ENCODE measurements at regions not wholly inside any gene's neighbourhood (a gene's known extent, or its start where the extent isn't known, plus 50 kb on each side); places are given as distances from the start of the nearest gene placed in this dataset.

DNA sequence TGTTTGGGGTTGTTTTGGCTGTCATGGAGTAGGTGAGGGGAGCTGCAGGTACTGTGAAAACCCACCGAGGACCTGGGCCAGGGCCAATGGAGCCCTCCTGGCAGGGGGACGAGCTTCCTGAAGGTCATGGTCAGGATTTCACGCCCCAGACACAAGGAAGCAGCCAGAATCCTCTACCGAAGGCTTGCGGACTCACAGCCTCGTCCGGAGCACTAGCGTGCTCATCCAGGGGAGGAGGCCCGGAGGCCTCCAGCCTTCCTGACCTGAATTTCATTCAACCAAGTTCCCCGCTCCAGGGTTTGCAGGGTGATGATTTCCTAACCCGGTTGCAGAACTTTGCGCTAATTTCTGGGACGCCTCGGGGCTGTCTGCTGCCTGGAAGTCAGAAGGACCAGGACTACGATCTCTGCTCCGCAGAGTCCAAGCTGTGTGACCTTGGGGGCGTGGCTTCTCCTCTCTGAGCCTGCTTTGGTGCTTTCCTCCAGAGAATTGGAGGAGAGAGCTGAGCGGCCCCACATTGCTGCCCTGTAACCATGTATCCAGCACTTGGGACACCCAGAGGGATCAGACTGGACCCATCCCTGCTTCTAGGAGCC, 56.2 kb upstream of the ADRA2C start:
- Histone ChIP-seq H3K9me3 (ENCODE audit: control insufficient read depth, low read length) (no peaks in the 10 kb centered on the region), H3K4me1 (ENCODE audit: control insufficient read depth, insufficient read depth, low read length) (no peaks in the 10 kb centered on the region), H3K9ac (ENCODE audit: low read length) (no peak overlapping the region), H3K36me3 (ENCODE audit: control insufficient read depth, insufficient read depth, low read length, severe bottlenecking) (no peaks in the 10 kb centered on the region), H3K4me3 (ENCODE audit: low read length) (no peak overlapping the region), H3K27me3 (replicated peaks; ENCODE audit: control insufficient read depth, insufficient read depth, low read length) (peaks cover 30% of the 10 kb centered on the region)
- DNase-seq (ENCODE audit: low read depth) = no peak

DNA sequence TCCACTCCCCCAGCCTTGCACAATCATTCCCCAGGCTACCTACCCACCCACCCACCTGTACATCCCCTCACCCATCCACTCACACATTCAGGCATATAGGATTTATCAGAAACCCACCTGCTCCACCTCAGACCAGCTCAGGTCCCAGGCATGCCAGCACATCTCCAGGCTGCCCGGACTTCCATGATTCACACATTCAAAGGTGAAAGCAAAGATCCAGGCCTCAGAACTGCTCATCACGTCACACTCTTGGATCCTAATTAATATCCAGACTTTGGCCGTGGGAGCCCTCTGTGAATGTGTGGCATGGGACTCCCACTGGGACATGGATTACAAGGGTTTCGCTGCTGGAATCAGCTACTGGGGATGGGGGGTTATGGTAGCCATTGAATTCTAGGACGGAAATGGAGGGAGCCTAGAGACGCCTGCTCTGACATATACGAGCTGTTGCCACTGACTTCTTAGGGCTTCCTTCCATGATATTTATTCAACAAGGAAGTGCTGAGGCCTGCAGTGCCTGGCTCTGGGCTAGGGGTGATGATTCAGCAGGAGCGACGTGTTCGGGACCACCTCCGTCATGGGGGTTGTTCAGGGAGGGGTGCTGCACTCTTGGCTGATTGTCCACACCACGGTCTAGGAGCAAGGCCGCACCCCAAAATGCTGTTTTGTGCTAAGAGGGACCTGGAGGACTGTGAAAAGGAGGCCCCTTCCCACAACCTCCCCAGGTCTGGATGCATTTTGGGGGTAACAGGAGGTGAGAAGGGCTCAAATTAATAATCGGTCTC, 56.9 kb upstream of the ADRA2C start:
- Histone ChIP-seq H3K9me3 (ENCODE audit: control insufficient read depth, low read length) (no peaks in the 10 kb centered on the region), H3K4me3 (ENCODE audit: low read length) (no peak overlapping the region), H3K9ac (ENCODE audit: low read length) (no peak overlapping the region), H3K4me1 (ENCODE audit: control insufficient read depth, insufficient read depth, low read length) (no peaks in the 10 kb centered on the region), H3K27me3 (replicated peaks; ENCODE audit: control insufficient read depth, insufficient read depth, low read length) (peaks cover 34% of the 10 kb centered on the region), H3K36me3 (ENCODE audit: control insufficient read depth, insufficient read depth, low read length, severe bottlenecking) (no peaks in the 10 kb centered on the region)
- DNase-seq (ENCODE audit: low read depth) = no peak

DNA sequence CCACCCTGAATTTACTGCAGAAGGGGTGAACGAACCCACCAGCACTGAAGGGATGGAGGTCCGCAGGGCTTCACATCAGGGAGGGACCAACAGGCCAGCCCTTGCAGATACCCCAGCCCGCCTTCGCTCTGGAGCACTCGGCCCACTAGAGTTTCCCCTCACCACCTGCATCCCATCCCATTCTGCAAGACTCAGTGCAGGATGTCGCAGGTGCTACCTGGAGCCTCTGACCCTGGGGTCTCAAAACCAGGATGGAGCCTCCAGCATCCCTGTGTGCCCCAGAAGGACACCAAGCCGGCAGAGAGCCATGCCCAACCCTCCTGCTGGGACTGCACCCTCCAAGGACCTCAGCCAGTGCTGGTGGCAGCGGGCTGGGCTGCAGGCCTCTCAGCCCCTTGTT, 57.6 kb upstream of the ADRA2C start:
- DNase-seq (ENCODE audit: low read depth) = no peak
- Histone ChIP-seq H3K4me3 (ENCODE audit: low read length) (no peak overlapping the region), H3K9ac (ENCODE audit: low read length) (no peak overlapping the region), H3K4me1 (ENCODE audit: control insufficient read depth, insufficient read depth, low read length) (no peaks in the 10 kb centered on the region), H3K27me3 (replicated peaks; ENCODE audit: control insufficient read depth, insufficient read depth, low read length) (peaks cover 38% of the 10 kb centered on the region), H3K9me3 (ENCODE audit: control insufficient read depth, low read length) (no peaks in the 10 kb centered on the region), H3K36me3 (ENCODE audit: control insufficient read depth, insufficient read depth, low read length, severe bottlenecking) (no peaks in the 10 kb centered on the region)

DNA sequence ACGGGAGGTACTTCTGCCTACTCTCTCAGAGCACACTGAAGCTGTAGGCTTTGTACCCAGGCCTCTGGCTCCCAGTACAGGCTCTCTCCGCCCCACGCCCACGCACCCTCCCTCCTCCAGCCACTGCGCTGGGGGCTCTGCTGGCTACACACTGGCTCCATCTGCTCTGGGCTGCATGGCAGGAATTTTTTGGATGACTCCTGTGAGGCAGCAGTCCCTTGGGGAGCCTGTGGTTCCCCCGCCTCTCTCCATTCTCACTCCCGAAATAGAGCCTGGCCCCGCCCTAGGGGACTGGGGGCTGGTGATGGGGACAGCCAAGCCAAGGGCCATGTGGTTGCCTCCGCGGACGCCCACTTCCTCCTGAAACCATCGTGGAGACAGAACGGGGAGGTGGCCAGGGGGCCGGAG, 58.1 kb upstream of the ADRA2C start:
- Histone ChIP-seq H3K27me3 (replicated peaks; ENCODE audit: control insufficient read depth, insufficient read depth, low read length) (peaks cover 43% of the 10 kb centered on the region), H3K9ac (ENCODE audit: low read length) (no peak overlapping the region), H3K36me3 (ENCODE audit: control insufficient read depth, insufficient read depth, low read length, severe bottlenecking) (no peaks in the 10 kb centered on the region), H3K9me3 (ENCODE audit: control insufficient read depth, low read length) (no peaks in the 10 kb centered on the region), H3K4me1 (ENCODE audit: control insufficient read depth, insufficient read depth, low read length) (no peaks in the 10 kb centered on the region), H3K4me3 (ENCODE audit: low read length) (no peak overlapping the region)
- peak; percentile 75 for DNase-seq (ENCODE audit: low read depth)

DNA sequence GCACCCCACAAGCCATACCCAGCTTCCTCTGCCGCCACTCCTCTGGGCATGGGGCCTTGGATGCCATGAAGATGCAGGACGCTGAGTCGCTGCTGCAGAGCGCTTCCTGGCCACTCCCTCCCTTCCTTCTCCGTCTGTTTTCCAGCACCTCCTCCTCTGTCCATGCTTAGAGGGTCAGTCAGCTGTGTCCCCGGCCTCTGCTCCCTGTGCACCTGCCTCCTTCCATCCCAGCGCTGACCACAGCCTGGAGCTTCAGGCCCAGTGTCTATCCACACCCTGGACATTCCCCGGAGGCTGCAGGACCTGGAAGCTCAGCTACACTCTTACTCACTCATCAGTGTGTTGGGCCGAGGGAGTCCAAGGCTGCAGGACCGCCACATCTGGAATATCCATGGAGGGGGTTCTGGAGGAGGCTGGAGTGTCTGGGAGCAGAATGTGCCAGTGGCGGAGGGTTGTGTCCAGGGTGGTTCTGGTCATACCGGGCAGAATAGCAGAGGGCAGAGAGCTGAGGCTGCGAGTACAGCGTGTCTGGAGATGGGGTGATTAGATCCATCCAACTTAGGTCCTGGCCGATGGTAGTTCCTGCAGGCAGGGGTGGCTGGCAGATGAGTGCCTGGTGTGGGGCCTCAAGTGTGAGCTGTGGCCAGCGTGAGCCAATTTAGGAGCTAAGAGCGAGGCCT, 58.6 kb upstream of the ADRA2C start:
- Histone ChIP-seq H3K9ac (ENCODE audit: low read length) (no peak overlapping the region), H3K27me3 (replicated peaks; ENCODE audit: control insufficient read depth, insufficient read depth, low read length) (peaks cover 44% of the 10 kb centered on the region), H3K9me3 (ENCODE audit: control insufficient read depth, low read length) (no peaks in the 10 kb centered on the region), H3K4me1 (ENCODE audit: control insufficient read depth, insufficient read depth, low read length) (no peaks in the 10 kb centered on the region), H3K4me3 (ENCODE audit: low read length) (no peak overlapping the region), H3K36me3 (ENCODE audit: control insufficient read depth, insufficient read depth, low read length, severe bottlenecking) (no peaks in the 10 kb centered on the region)
- no peak for DNase-seq (ENCODE audit: low read depth)

DNA sequence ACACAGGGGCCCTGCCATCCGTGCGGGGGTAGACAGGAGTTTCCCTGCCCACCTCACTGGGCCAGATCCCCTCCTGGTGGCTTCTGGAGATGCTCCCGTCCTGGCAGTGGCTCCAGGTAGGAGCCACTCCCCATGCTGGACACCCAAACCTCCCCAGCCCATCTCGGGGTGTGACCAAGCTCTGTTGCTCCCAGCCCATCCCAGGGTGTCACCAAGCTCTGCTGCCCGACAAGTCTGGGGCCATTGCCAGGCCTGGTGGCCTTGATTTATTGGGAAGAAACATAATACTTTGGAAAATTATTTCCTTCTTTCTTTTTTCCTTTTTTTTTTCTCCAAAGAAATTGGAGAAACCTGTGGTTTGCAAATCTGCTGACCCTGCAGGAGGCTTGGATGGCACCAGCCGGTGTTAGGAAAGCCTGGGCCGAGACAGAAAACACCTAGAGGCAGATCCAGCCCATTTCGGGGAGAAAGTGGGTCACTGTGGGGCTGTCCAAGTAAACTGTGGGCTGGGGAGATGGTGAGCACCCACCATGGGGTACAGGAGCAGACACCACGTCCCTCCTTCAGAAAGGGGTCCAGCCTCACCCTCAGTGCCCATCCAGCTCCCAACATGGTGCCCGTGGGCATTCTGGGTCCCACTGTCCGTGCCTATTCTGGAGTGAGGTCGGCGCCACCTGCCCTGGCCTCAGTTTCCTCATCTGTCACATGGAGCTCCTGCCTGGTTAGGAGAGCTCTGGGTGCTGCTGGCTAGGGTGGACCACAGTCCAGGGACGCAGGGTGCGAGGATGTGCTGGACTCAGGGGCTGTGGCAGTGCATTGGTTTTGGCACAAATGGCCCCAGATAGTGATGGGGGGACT, 59.4 kb upstream of the ADRA2C start:
- Histone ChIP-seq H3K9ac (ENCODE audit: low read length) (no peak overlapping the region), H3K4me1 (ENCODE audit: control insufficient read depth, insufficient read depth, low read length) (no peaks in the 10 kb centered on the region), H3K4me3 (ENCODE audit: low read length) (no peak overlapping the region), H3K9me3 (ENCODE audit: control insufficient read depth, low read length) (no peaks in the 10 kb centered on the region), H3K36me3 (ENCODE audit: control insufficient read depth, insufficient read depth, low read length, severe bottlenecking) (no peaks in the 10 kb centered on the region), H3K27me3 (replicated peaks; ENCODE audit: control insufficient read depth, insufficient read depth, low read length) (peaks cover 44% of the 10 kb centered on the region)
- DNase-seq (ENCODE audit: low read depth) = no peak

DNA sequence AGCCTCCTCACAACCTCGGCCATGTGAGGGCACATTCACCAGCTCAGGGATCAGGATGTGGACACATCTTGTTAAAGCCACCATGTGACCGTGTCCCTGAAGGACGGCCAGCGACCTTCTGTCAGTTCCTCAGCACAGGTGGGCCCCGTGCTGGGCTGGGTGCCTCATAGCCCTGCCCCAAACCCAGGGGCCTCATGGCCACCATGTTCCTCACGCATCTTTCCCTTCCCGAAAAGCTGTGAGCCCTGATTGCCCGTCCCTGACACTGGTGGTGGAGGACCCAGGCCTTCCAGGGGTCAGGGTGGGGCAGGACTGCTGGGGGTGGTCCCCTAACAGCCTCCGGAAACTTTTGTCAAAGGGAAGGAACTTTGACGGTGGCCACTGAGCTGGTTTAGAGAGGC, 60.1 kb upstream of the ADRA2C start:
- no peaks in the 10 kb centered on the region for H3K9me3 ChIP-seq (ENCODE audit: control insufficient read depth, low read length)
- H3K4me3 ChIP-seq (ENCODE audit: low read length) = no peak overlapping the region
- no peak for DNase-seq (ENCODE audit: low read depth)
- no peak overlapping the region for H3K9ac ChIP-seq (ENCODE audit: low read length)
- no peaks in the 10 kb centered on the region for H3K36me3 ChIP-seq (ENCODE audit: control insufficient read depth, insufficient read depth, low read length, severe bottlenecking)
- H3K27me3 ChIP-seq (replicated peaks; ENCODE audit: control insufficient read depth, insufficient read depth, low read length) = peaks cover 45% of the 10 kb centered on the region
- H3K4me1 ChIP-seq (ENCODE audit: control insufficient read depth, insufficient read depth, low read length) = no peaks in the 10 kb centered on the region

DNA sequence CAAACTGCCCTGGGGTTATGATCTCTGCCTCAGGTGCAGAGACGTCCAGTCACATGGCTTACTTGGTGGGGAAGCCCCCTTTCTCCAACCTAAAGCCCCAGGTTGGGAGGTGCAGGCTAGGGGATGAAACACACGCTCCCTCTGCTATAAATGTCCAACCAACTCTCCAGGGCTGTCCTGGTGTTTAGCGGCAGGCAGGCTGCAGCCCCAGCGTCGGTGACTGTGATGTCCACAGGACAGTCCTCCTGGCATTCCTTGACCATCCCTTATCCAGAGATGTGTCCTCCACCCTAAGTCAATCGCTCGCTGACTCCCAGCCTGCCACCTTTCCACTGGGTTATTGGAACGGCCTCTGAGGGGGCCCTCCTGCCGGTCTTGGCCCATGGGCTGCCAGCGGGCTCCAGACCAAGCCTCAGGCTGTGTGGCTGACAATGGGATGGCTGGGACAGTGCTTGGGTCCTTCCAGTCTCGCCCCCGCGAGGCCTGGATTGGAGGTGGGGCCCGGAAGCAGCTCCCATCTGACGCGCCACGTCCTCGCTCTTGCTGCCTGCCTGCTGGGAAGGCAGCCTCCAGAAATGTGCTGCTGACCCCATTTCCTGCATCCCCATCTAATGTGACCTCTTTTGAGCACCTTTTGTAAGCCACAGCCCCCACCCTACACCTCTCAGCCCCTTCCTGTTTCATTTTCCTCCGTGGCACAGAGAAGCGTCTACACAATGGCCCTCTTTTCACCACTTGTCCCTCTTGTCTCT, 60.8 kb upstream of the ADRA2C start:
- no peak overlapping the region for H3K9ac ChIP-seq (ENCODE audit: low read length)
- no peak for DNase-seq (ENCODE audit: low read depth)
- H3K27me3 ChIP-seq (replicated peaks; ENCODE audit: control insufficient read depth, insufficient read depth, low read length) = peaks cover 52% of the 10 kb centered on the region
- H3K9me3 ChIP-seq (ENCODE audit: control insufficient read depth, low read length) = no peaks in the 10 kb centered on the region
- H3K4me1 ChIP-seq (ENCODE audit: control insufficient read depth, insufficient read depth, low read length) = no peaks in the 10 kb centered on the region
- H3K4me3 ChIP-seq (ENCODE audit: low read length) = no peak overlapping the region
- no peaks in the 10 kb centered on the region for H3K36me3 ChIP-seq (ENCODE audit: control insufficient read depth, insufficient read depth, low read length, severe bottlenecking)

DNA sequence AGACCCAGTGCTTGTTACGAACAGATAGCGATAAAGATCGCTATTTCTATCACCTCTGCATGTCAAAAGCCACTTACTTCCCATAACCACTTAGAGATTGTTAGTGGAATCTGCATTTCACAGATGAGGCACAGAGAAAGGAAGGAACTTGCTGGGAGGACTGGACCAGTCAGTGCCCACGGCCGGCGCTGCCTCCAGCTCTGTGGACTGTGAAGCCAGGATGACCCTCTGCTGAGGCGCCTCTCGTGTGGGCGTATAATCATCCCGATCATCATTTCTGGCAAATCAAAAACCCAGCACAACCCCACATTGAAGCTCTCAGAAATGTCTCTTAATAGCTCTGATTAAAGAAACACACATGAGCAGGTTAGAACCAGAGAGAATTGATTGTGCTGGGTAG, 61.5 kb upstream of the ADRA2C start:
- Histone ChIP-seq H3K9ac (ENCODE audit: low read length) (no peak overlapping the region), H3K27me3 (replicated peaks; ENCODE audit: control insufficient read depth, insufficient read depth, low read length) (peaks cover 53% of the 10 kb centered on the region), H3K4me1 (ENCODE audit: control insufficient read depth, insufficient read depth, low read length) (no peaks in the 10 kb centered on the region), H3K36me3 (ENCODE audit: control insufficient read depth, insufficient read depth, low read length, severe bottlenecking) (no peaks in the 10 kb centered on the region), H3K4me3 (ENCODE audit: low read length) (no peak overlapping the region), H3K9me3 (ENCODE audit: control insufficient read depth, low read length) (no peaks in the 10 kb centered on the region)
- DNase-seq (ENCODE audit: low read depth) = no peak

DNA sequence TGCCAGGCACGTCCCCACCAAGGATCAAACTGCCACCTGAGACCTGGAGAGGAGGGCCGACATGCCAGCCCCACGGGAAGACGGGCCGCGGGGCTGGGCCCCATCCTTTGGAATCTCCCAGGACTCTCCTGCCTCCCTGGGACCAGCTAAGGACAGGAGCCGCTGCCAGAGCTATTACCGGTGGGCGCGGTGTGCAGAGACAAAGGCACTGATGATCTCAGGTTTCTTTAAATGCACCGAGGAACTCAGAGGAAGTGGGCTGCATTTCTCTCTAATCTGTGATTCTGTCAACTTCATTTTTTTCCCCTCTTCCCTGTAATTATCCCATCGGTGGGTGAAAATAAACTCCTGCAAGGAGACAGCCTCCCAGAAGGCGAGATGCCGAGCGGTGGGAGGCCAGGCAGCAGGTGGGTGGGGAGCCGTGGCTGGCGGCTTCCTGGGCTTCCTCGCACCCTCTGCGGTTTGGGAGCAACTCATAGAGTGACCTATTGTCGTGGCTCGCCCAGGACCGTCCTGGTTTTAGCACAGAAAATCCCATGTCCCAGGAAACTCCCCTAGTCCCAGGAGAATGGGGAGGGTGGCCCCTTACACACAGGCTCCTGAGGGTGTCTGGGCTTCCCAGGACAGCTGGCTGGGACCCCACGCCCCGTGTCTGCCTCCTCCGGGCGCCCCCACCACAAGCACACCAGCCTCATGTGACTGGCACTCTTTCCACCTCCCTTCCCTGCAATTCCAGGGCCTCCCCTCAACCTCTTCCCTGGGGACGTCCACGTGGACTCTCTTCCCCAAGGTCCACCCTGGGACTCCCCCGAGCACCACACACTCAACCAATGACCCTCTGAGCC, 62.3 kb upstream of the ADRA2C start:
- no peaks in the 10 kb centered on the region for H3K36me3 ChIP-seq (ENCODE audit: control insufficient read depth, insufficient read depth, low read length, severe bottlenecking)
- no peak for DNase-seq (ENCODE audit: low read depth)
- no peak overlapping the region for H3K4me3 ChIP-seq (ENCODE audit: low read length)
- H3K27me3 ChIP-seq (replicated peaks; ENCODE audit: control insufficient read depth, insufficient read depth, low read length) = peaks cover 60% of the 10 kb centered on the region
- no peaks in the 10 kb centered on the region for H3K9me3 ChIP-seq (ENCODE audit: control insufficient read depth, low read length)
- H3K9ac ChIP-seq (ENCODE audit: low read length) = no peak overlapping the region
- no peaks in the 10 kb centered on the region for H3K4me1 ChIP-seq (ENCODE audit: control insufficient read depth, insufficient read depth, low read length)
